Activated T-cell treated with anti-CD3 and anti-CD28 coated beads, Interleukin-2, amount 50 U/mL, for 4 hours (primary cell): ENCODE measurements at regions not wholly inside any gene's neighbourhood (a gene's known extent, or its start where the extent isn't known, plus 50 kb on each side); places are given as distances from the start of the nearest gene placed in this dataset.
A peak's percentile ranks its signal among the peaks of the same experiment; 100 is the strongest.

Experiments used
- ATAC-seq, 2 donors: fragments of 200-7000 bp; cut with Tn5 transposase; one replicate each; pipeline ENCODE4 v1.10.0; 2021
- DNase-seq: peaks from one replicate; pipeline ENCODE4 v3.0.0-alpha.2; 2020
- H3K27me3 Mint-ChIP-seq: one replicate; pipeline ENCODE4 v1.8.0; 2021; ENCODE audit warnings: low read depth, mixed read lengths
- H3K36me3 Mint-ChIP-seq: one replicate; pipeline ENCODE4 v1.8.0; 2022; ENCODE audit warnings: mixed read lengths; ENCODE audit not compliant: insufficient read depth
- H3K4me1 Mint-ChIP-seq: one replicate; pipeline ENCODE4 v1.8.0; 2021; ENCODE audit warnings: low read depth, mixed read lengths
- H3K4me3 Mint-ChIP-seq: one replicate; pipeline ENCODE4 v1.8.0; 2021; ENCODE audit warnings: mild to moderate bottlenecking, moderate library complexity, mixed read lengths
- H3K9me3 Mint-ChIP-seq: one replicate; pipeline ENCODE4 v1.8.0; 2021; ENCODE audit warnings: mixed read lengths

DNA sequence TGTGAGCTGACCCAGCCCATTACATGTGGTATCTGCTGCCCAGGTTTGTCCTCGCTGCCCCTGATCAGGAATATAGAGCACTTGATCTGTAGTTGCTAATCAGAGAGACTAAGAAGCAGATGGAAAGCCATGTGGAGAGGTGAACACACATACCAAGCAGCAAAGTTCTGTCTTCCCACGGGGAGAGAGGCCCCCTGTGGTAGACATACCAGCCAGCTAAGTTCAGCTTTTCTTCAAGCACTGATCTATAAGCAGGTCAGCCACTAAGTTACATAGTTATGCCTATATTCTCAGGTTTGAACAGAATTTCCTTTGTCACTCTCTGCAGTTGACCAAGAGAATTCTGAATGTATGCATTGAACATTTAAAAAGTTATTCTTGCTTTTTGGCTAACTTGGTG is 76.4 kb downstream of the DDX3Y start:
- H3K4me1 Mint-ChIP-seq: no peaks in the 10 kb centered on the region
- ATAC-seq (no peak), DNase-seq (no peak)
- H3K4me3 Mint-ChIP-seq: no peak overlapping the region
- no peaks in the 10 kb centered on the region for H3K27me3 Mint-ChIP-seq
- no peaks in the 10 kb centered on the region for H3K36me3 Mint-ChIP-seq
- H3K9me3 Mint-ChIP-seq: no peaks in the 10 kb centered on the region

- Mint-ChIP-seq H3K4me1 (no peaks in the 10 kb centered on the region), H3K4me3 (no peak overlapping the region), H3K27me3 (no peaks in the 10 kb centered on the region), H3K36me3 (no peaks in the 10 kb centered on the region), H3K9me3 (no peaks in the 10 kb centered on the region)
- ATAC-seq (no peak), DNase-seq (no peak)
Measured at GRCh38 chrY:12982249-12982829, 77.7 kb downstream of the DDX3Y start.

GRCh38 chrY:12984637-12985344 is 80.1 kb downstream of the DDX3Y start:
- DNase-seq (no peak), ATAC-seq (no peak)
- Mint-ChIP-seq H3K9me3 (no peaks in the 10 kb centered on the region), H3K4me1 (no peaks in the 10 kb centered on the region), H3K4me3 (no peak overlapping the region), H3K27me3 (no peaks in the 10 kb centered on the region), H3K36me3 (no peaks in the 10 kb centered on the region)

DNA sequence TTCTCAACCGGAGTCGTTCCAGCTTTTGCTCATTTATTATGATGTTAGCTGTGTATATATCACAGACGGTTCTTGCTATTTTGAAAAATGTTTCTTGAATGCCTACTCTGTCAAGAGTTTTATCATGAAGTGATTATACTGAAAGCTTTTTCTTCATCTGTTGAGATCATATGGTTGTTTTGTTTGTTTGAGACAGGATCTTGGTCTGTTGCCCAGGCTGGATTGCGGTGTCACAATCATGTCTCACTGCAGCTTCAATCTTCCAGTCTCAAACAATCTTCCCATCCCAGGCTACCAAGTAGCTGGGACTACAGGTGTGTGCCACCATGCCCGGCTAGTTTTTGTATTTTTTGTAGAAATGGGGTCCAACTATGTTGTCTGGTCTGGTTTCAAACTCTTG is 112.8 kb downstream of the DDX3Y start:
- Mint-ChIP-seq H3K27me3 (no peaks in the 10 kb centered on the region), H3K36me3 (no peaks in the 10 kb centered on the region), H3K4me3 (no peak overlapping the region), H3K9me3 (no peaks in the 10 kb centered on the region), H3K4me1 (peaks cover 16% of the 10 kb centered on the region)
- no peak for ATAC-seq
- no peak for DNase-seq

DNA sequence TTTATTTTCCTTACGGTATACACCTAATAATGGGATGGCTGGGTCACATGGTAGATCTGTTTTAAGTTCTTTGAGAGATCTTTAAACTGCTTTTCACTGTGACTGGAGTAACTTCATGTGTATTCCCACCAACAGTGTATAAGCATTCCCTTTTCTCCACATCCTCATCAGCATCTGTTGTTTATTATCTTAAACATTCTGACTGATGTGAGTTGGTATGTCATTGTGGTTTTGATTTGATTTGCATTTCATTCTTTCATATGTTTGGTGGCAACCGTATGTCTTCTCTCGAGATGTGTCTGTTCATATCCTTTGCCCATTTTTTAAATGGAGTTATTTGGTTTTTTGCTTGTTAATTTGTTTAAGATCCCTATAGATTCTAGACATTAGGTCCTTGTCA is 114.8 kb downstream of the DDX3Y start:
- no peaks in the 10 kb centered on the region for H3K36me3 Mint-ChIP-seq
- H3K27me3 Mint-ChIP-seq: no peaks in the 10 kb centered on the region
- no peak overlapping the region for H3K4me3 Mint-ChIP-seq
- DNase-seq (no peak), ATAC-seq (no peak)
- H3K4me1 Mint-ChIP-seq: peaks cover 16% of the 10 kb centered on the region
- no peaks in the 10 kb centered on the region for H3K9me3 Mint-ChIP-seq

DNA sequence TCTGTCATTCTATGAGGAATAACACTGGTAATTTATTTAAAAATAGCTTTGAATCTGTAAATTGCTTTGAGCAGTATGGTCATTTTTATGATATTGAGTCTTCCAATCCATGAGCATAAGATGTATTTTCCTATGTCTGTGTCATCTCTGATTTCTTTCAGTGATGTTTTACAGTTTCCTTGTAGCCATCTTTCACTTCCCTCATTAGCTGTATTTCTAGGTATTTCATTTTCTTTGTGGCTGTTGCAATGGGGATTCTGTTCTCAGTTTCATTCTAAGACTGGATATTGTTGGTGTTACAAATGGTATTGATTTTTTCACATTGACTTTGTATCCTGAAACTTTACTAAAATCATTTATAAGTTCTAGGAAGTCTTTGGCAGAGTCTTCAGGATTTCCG is 116.2 kb downstream of the DDX3Y start:
- ATAC-seq (no peak), DNase-seq (no peak)
- H3K4me3 Mint-ChIP-seq: no peak overlapping the region
- H3K27me3 Mint-ChIP-seq: no peaks in the 10 kb centered on the region
- peaks cover 5% of the 10 kb centered on the region for H3K9me3 Mint-ChIP-seq
- H3K4me1 Mint-ChIP-seq: peaks cover 16% of the 10 kb centered on the region
- no peaks in the 10 kb centered on the region for H3K36me3 Mint-ChIP-seq

GRCh38 chrY:13023607-13024006 is 118.9 kb downstream of the DDX3Y start:
- no peaks in the 10 kb centered on the region for H3K36me3 Mint-ChIP-seq

DNA sequence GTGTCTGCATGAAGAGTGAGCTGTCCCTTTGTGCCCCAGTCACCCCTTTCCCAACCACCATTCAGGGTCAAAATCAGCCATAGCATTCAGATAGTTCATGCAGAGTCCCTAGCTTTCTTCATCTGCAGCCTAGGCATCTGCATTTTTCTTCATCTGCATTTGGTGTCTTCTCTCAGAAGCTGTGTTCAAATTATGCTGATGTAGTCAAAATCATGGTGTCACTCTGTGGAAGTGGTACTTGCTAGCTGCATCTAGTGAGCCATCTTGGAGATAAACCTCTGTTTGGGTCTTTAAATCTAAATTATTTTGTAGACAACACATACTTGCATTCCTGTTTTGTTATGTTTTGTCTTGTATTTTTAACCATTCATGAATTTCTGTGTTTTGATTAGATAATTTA is 119.8 kb downstream of the DDX3Y start:
- Mint-ChIP-seq H3K9me3 (peaks cover 5% of the 10 kb centered on the region), H3K36me3 (no peaks in the 10 kb centered on the region), H3K27me3 (no peaks in the 10 kb centered on the region), H3K4me3 (no peak overlapping the region), H3K4me1 (peaks cover 8% of the 10 kb centered on the region)
- ATAC-seq (no peak), DNase-seq (no peak)

More at GRCh38 chrY:13023607-13024006, 118.9 kb downstream of the DDX3Y start:
- DNase-seq (no peak), ATAC-seq (no peak)
- H3K4me1 Mint-ChIP-seq: peaks cover 8% of the 10 kb centered on the region
- H3K4me3 Mint-ChIP-seq: no peak overlapping the region
- no peaks in the 10 kb centered on the region for H3K27me3 Mint-ChIP-seq
- peaks cover 5% of the 10 kb centered on the region for H3K9me3 Mint-ChIP-seq

DNA sequence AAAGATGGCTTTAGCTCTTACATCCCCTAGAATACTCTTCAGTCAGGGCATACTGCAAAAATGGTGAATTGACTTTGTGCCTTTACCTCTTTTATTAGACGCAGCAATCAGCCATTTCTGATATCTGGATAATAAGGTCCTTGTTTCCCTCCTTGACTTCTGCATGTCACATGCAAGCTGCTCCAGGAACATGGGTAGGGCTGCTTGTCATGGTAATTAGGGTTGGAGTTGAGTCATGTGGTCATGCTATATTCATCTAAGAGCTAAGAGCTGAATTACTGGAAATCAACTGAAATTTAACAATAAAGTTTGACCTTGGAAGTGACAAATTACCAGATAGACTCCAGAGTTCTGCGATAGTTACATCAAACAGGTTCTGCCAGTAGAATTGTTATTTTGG is 122.2 kb downstream of the DDX3Y start:
- H3K27me3 Mint-ChIP-seq: no peaks in the 10 kb centered on the region
- no peak for DNase-seq
- H3K4me3 Mint-ChIP-seq: no peak overlapping the region
- H3K36me3 Mint-ChIP-seq: no peaks in the 10 kb centered on the region
- no peak for ATAC-seq
- peaks cover 5% of the 10 kb centered on the region for H3K9me3 Mint-ChIP-seq
- H3K4me1 Mint-ChIP-seq: no peaks in the 10 kb centered on the region

- ATAC-seq (peak in 1 of 2 donors; percentile 30), DNase-seq (no peak)
- Mint-ChIP-seq H3K27me3 (no peaks in the 10 kb centered on the region), H3K4me3 (no peak overlapping the region), H3K4me1 (peaks cover 5% of the 10 kb centered on the region), H3K36me3 (no peaks in the 10 kb centered on the region), H3K9me3 (peaks cover 16% of the 10 kb centered on the region)
Measured at GRCh38 chrY:13040232-13040631, 135.6 kb downstream of the DDX3Y start.

DNA sequence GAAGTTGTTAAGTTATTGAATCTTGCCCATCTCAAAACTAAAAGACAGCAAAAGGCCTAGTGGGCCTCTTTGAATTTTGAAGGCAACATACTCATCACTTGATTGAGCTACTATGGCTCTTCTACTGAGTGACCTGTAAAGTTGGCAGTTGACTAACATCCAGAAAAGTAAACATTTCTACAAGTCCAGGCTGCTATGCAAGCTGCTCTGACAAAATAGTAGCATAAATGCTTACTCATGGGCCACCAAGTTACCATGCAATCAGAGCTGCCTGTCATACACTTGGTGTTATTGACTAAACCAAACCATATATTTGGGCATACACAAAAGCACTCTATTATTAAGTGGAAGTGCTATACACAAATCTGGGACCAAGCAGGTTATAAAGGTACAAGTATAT is 148.8 kb downstream of the DDX3Y start:
- Mint-ChIP-seq H3K27me3 (no peaks in the 10 kb centered on the region), H3K36me3 (no peaks in the 10 kb centered on the region), H3K9me3 (peaks cover 4% of the 10 kb centered on the region), H3K4me1 (no peaks in the 10 kb centered on the region), H3K4me3 (no peak overlapping the region)
- ATAC-seq (no peak), DNase-seq (no peak)

GRCh38 chrY:13066372-13066771 is 161.7 kb downstream of the DDX3Y start:
- H3K4me1 Mint-ChIP-seq: no peaks in the 10 kb centered on the region
- no peaks in the 10 kb centered on the region for H3K36me3 Mint-ChIP-seq
- H3K4me3 Mint-ChIP-seq: no peak overlapping the region
- no peaks in the 10 kb centered on the region for H3K9me3 Mint-ChIP-seq
- ATAC-seq: no peak
- H3K27me3 Mint-ChIP-seq: no peaks in the 10 kb centered on the region
- no peak for DNase-seq

- Mint-ChIP-seq H3K9me3 (peaks cover 4% of the 10 kb centered on the region), H3K27me3 (no peaks in the 10 kb centered on the region), H3K36me3 (no peaks in the 10 kb centered on the region), H3K4me3 (no peak overlapping the region), H3K4me1 (no peaks in the 10 kb centered on the region)
- DNase-seq (no peak), ATAC-seq (no peak)
Measured at GRCh38 chrY:13068696-13069095, 164.0 kb downstream of the DDX3Y start.

GRCh38 chrY:13069111-13069510 is 164.4 kb downstream of the DDX3Y start:
- no peaks in the 10 kb centered on the region for H3K27me3 Mint-ChIP-seq
- ATAC-seq: no peak
- no peak overlapping the region for H3K4me3 Mint-ChIP-seq
- H3K4me1 Mint-ChIP-seq: no peaks in the 10 kb centered on the region
- no peak for DNase-seq
- H3K9me3 Mint-ChIP-seq: peaks cover 4% of the 10 kb centered on the region
- no peaks in the 10 kb centered on the region for H3K36me3 Mint-ChIP-seq

- peaks cover 3% of the 10 kb centered on the region for H3K27me3 Mint-ChIP-seq
- H3K36me3 Mint-ChIP-seq: no peaks in the 10 kb centered on the region
- H3K9me3 Mint-ChIP-seq: no peaks in the 10 kb centered on the region
- no peaks in the 10 kb centered on the region for H3K4me1 Mint-ChIP-seq
- ATAC-seq (no peak), DNase-seq (no peak)
- no peak overlapping the region for H3K4me3 Mint-ChIP-seq
Measured at GRCh38 chrY:13082748-13083147, 178.1 kb downstream of the DDX3Y start.
